ENCODE measurements at regions not wholly inside any gene's neighbourhood (a gene's known extent, or its start where the extent isn't known, plus 50 kb on each side); places are given as distances from the start of the nearest gene placed in this dataset.

- intact Hi-C loops (cut with DNase I, micrococcal nuclease), result no loop called here
- ATAC-seq, result peak; percentile 34
- H3K36me3 ChIP-seq (ENCODE audit: low read depth), result no peaks in the 10 kb centered on the region
- no peak for DNase-seq
- peaks cover 18% of the 10 kb centered on the region for H3K9me3 ChIP-seq
- H3K4me3 ChIP-seq, result no peak overlapping the region
- H3K4me1 ChIP-seq (ENCODE audit: low read depth), result no peaks in the 10 kb centered on the region
- TF ChIP-seq CTCF (IDR thresholded peaks at IDR 0.05), result no peak
Observed at GRCh38 chr18:29181151-29181901, 1004.4 kb upstream of the CDH2 start.

- ATAC-seq, result no peak
- H3K4me3 ChIP-seq, result no peak overlapping the region
- H3K36me3 ChIP-seq (ENCODE audit: low read depth), result no peaks in the 10 kb centered on the region
- intact Hi-C loops (cut with DNase I, micrococcal nuclease), result no loop called here
- H3K9me3 ChIP-seq, result peaks cover 10% of the 10 kb centered on the region
- no peaks in the 10 kb centered on the region for H3K4me1 ChIP-seq (ENCODE audit: low read depth)
- no peak for DNase-seq
- no peak for TF ChIP-seq CTCF (IDR thresholded peaks at IDR 0.05)
Observed at GRCh38 chr18:29176681-29177080, 999.8 kb upstream of the CDH2 start.

GRCh38 chr18:29174891-29175290, 998.0 kb upstream of the CDH2 start:
- Histone ChIP-seq H3K4me3 (no peak overlapping the region), H3K9me3 (peaks cover 7% of the 10 kb centered on the region), H3K4me1 (ENCODE audit: low read depth) (no peaks in the 10 kb centered on the region), H3K36me3 (ENCODE audit: low read depth) (no peaks in the 10 kb centered on the region)
- no peak for TF ChIP-seq CTCF (IDR thresholded peaks at IDR 0.05)
- intact Hi-C loops (cut with DNase I, micrococcal nuclease), result no loop called here
- no peak for ATAC-seq
- no peak for DNase-seq

- no peak for TF ChIP-seq CTCF (IDR thresholded peaks at IDR 0.05)
- ATAC-seq (no peak), DNase-seq (no peak)
- Histone ChIP-seq H3K9me3 (peaks cover 8% of the 10 kb centered on the region), H3K36me3 (ENCODE audit: low read depth) (no peaks in the 10 kb centered on the region), H3K4me1 (ENCODE audit: low read depth) (no peaks in the 10 kb centered on the region), H3K4me3 (no peak overlapping the region)
- intact Hi-C loops (cut with DNase I, micrococcal nuclease), result no loop called here
Observed at GRCh38 chr18:29172756-29173067, 995.8 kb upstream of the CDH2 start.

GRCh38 chr18:29171892-29172755, 995.2 kb upstream of the CDH2 start:
- intact Hi-C loops (cut with DNase I, micrococcal nuclease), result no loop called here
- Histone ChIP-seq H3K9me3 (peaks cover 3% of the 10 kb centered on the region), H3K4me3 (no peak overlapping the region), H3K36me3 (ENCODE audit: low read depth) (no peaks in the 10 kb centered on the region), H3K4me1 (ENCODE audit: low read depth) (no peaks in the 10 kb centered on the region)
- ATAC-seq (no peak), DNase-seq (no peak)
- no peak for TF ChIP-seq CTCF (IDR thresholded peaks at IDR 0.05)

All from mucosa of descending colon (tissue), 3 donors.